ENCODE measurements at regions not wholly inside any gene's neighbourhood (a gene's known extent, or its start where the extent isn't known, plus 50 kb on each side); places are given as distances from the start of the nearest gene placed in this dataset.
A peak's percentile ranks its signal among the peaks of the same experiment; 100 is the strongest.
"Not testable (repeated sequence)": the region's sequence is repeated elsewhere in the genome, so short reads cannot be mapped to it uniquely, and the experiment has no call there.

GRCh38 chr4:158122501-158122900, 50.3 kb downstream of the GASK1B start:
- DNase-seq (ENCODE audit: low read depth in 2 of 2) = no peak

GRCh38 chr4:158121161-158121579, 51.7 kb downstream of the GASK1B start:
- no peak for DNase-seq (ENCODE audit: low read depth in 2 of 2)

- DNase-seq (ENCODE audit: low read depth in 2 of 2) = not testable (repeated sequence)
Observed at GRCh38 chr4:158120645-158121151, 52.1 kb downstream of the GASK1B start.

- peak in 1 of 2 donors; percentile 49 for DNase-seq (ENCODE audit: low read depth in 2 of 2)
Observed at GRCh38 chr4:158112611-158113010, 60.2 kb downstream of the GASK1B start.

DNA sequence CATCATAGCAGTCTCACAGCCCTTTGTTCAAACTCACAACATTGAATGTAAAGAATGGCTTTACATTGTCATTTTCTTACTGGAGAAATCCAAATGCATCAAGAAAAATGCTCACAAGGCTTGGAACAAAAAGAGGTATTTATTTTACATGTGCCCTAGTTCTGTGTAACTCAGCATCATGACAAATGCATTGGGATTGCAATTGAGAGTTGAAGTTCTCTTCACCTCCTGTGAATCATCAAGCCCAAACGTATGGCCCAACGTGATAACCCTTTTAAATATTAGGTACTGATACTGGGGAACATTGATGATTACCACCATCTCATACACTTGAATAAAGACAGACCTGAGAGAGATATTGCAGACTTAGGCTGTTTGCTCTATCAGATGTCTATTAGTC, 61.6 kb downstream of the GASK1B start:
- DNase-seq (ENCODE audit: low read depth in 2 of 2) = no peak

DNA sequence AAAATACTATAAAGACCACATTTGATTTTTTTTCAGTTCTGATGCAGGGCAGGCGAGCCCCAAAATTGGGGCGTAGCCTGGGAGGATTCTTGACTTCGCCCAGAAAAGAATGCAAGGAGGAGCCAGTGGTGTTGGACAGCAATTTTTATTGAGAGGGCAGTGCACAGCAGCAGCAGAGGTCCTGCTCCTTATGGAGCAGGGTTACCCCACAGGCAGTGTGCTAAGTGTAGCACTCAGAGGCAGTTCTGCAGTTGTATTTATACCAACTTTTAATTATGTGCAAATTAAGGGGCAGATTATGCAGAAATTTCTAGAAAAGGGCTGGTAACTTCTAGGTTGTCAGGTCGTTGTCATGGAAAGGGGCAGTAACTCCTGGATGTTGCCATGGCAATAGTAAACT, 69.9 kb downstream of the GASK1B start:
- no peak for DNase-seq (ENCODE audit: low read depth in 2 of 2)

- DNase-seq (ENCODE audit: low read depth in 2 of 2) = peak; percentile 39 to 94
Observed at GRCh38 chr4:158099686-158100085, 73.1 kb downstream of the GASK1B start.

DNA sequence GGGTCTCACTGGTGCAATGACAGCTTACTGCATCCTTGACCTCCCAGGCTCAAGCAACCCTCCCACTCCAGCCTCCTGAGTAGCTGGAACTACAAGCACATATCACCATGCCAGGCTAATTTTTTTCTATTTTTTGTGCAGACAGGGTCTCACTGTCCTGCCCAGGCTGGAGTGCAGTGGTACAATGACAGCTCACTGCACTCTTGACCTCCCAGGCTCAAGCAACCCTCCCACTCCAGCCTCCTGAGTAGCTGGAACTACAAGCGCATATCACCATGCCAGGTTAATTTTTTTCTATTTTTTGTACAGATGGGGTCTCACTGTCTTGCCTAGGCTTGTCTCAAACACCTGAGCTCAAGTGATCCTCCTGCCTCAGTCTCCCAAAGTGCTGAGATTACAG, 74.0 kb downstream of the GASK1B start:
- DNase-seq (ENCODE audit: low read depth in 2 of 2) = no peak

DNA sequence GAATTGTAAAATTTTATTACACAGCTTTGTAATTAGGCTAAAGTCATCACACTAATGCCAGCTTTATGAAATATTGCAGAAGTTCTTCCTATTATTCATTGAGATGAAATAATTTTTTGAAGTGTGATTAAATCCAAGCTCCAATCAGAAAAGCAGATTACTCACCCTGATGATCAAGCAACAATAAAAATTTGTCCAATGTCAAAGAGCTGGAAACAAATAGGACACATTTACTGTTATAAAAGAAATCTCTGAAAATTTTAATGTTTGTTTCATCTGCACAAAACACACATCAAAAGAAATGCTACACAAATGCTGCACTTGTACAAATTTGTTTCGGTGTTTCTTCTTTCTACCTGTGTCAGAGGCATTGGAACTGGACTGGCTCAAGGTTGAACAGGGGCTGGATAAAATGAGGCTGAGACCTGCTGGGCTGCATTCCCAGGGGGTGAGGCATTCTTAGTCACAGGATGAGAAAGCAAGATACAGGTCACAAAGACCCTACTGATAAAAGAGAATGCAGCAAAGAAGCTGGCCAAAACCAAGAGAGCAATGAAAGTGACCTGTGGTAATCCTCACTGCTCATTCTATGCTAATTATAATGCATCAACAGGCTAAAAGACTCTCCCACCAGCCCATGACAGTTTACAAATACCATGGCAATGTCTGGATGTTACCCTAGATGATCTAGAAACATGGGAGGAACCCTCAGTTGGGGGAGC, 78.3 kb downstream of the GASK1B start:
- DNase-seq (ENCODE audit: low read depth in 2 of 2) = peak in 1 of 2 donors; percentile 25

GRCh38 chr4:158090323-158090722, 82.5 kb downstream of the GASK1B start:
- no peak for DNase-seq (ENCODE audit: low read depth in 2 of 2)

DNA sequence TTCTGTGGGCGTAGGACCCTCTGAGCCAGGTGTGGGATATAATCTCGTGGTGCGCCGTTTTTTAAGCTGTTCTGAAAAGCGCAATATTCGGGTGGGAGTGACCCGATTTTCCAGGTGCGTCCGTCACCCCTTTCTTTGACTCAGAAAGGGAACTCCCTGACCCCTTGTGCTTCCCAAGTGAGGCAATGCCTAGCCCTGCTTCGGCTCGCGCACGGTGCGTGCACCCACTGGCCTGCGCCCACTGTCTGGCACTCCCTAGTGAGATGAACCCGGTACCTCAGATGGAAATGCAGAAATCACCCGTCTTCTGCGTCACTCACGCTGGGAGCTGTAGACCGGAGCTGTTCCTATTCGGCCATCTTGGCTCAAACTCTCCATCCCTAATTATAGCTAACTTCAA, 82.9 kb downstream of the GASK1B start:
- not testable (repeated sequence) for DNase-seq (ENCODE audit: low read depth in 2 of 2)

GRCh38 chr4:158080354-158080753, 92.5 kb downstream of the GASK1B start:
- DNase-seq (ENCODE audit: low read depth in 2 of 2) = no peak

DNA sequence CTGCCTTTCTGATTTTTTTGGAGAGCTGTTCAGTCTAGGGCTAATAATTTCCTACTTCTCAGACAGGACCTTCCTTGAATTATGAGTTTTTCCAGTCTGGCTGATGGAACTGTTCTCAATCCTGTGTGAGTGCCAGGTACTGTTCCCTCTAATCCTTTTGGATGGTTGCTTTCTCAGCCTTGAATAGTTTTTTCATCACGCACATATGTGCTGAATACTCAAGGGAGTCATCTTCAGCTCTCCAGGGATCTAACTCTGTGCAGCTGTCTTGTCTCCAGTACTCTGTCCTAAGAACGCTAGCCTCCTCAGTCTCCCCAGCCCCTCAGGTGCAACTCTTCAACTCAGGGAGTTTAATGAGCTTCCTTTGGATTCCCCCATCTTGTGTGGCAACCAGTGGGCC, 93.2 kb downstream of the GASK1B start:
- DNase-seq (ENCODE audit: low read depth in 2 of 2) = no peak

DNA sequence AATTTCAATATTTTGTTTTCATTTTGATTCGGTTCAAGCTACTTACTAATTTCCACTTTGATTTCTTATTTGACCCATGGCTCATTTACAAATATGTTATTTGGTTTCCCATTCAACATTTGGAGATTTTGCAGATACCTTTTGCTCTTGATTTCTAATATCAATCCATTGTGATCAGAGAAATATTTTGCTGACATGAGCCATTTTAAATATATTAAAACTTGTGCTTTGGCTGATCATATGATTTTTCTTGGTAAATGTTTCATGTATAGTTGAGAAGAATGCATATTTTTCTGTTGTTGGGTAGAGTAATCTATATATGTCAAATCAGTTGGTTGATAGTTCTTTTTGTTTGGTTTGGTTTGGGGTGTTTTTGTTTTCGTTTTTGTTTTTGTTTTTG, 95.0 kb downstream of the GASK1B start:
- no peak for DNase-seq (ENCODE audit: low read depth in 2 of 2)

DNA sequence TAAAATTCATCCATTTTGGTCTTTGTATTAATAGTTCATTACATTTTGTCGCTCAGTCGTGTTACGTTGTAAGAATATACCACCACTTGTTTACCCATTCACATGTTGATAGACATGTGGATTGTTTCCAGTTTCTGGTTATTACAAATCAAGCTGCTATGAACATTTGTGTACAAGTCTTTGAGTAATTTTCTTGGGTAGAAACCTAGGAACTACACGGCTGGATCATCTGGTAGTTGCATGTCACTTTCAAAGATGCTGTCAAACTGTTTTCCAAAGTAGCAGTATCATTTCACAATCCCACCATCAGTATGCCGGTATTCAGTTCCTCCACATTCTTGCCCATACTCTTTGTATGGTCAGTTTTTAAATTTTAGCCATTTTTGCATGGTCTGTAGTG, 98.0 kb downstream of the GASK1B start:
- DNase-seq (ENCODE audit: low read depth in 2 of 2) = no peak

GRCh38 chr4:158071931-158072330, 100.9 kb downstream of the GASK1B start:
- no peak for DNase-seq (ENCODE audit: low read depth in 2 of 2)

GRCh38 chr4:158068068-158068467, 104.8 kb downstream of the GASK1B start:
- DNase-seq (ENCODE audit: low read depth in 2 of 2) = no peak

GRCh38 chr4:158067646-158068045, 105.2 kb downstream of the GASK1B start:
- DNase-seq (ENCODE audit: low read depth in 2 of 2) = no peak

- peak; percentile 92 to 95 for DNase-seq (ENCODE audit: low read depth in 2 of 2)
Observed at GRCh38 chr4:158065603-158066002, 107.2 kb downstream of the GASK1B start.

DNA sequence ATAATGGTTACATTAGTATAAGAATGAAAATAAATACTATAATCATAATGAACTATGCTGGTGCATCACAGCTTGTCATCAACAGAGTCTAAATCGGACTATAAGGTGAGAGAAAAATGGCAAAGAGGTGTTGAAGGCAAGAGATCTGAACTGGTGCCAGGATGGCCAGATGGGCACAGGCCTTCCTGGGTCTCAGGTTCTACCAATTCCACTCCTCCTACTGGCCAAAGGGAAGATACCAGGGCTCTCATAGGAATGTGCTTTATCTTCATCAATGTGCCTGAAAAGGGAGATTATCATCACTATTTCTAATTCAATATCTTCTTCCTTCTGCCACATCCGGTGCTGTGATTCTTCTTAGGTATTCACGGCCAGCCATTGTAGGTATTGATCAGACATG, 107.6 kb downstream of the GASK1B start:
- DNase-seq (ENCODE audit: low read depth in 2 of 2) = peak; percentile 43 to 54

GRCh38 chr4:158056689-158057245, 116.1 kb downstream of the GASK1B start:
- DNase-seq (ENCODE audit: low read depth in 2 of 2) = no peak

DNA sequence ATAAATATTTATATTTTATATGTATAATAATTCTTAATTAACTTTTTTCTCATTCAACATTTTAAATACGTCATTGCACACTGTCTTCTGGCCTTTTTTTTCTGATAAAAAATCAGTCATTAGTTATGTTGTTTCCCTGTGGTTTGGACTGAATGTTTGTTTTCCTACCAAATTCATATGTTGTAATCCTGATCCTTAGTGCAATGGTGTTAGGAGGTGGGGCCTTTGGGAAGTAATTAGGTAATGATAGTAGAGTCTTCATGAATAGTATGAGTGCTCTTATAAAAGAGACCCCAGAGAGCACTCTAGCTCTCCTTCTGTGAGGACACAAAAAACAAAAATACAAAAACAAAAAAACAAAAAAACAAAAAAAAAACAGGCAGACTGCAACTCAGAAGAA, 117.2 kb downstream of the GASK1B start:
- no peak for DNase-seq (ENCODE audit: low read depth in 2 of 2)

DNA sequence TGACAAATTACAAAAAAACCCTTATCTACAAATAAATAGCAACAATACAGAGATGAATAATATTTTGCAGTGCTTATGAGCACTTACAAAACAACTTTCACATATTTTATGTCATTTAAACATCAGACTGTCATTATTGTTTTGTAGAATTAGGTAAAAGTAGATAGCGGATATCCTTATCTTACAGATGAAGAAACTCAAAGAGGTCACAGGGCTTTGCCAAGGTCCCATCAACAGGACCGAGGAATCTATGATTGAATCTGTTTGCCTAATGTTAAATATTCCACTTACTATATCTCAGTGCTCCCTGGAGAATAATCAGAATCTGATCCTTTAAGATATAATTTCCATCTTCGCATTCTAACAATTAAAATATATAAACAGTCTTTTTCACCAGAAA, 119.0 kb downstream of the GASK1B start:
- no peak for DNase-seq (ENCODE audit: low read depth in 2 of 2)
